HL-60 (cell line): ENCODE measurements at regions not wholly inside any gene's neighbourhood (a gene's known extent, or its start where the extent isn't known, plus 50 kb on each side); places are given as distances from the start of the nearest gene placed in this dataset.

ENCODE experiments used
- GABPA ChIP-seq: IDR thresholded peaks from 2 replicates; pipeline ENCODE4 v1.6.1; 2012; ENCODE audit warnings: low read depth
- POLR2AphosphoS5 ChIP-seq: IDR thresholded peaks from 2 replicates; pipeline ENCODE4 v1.6.1; 2012; ENCODE audit warnings: low read depth
- SPI1 ChIP-seq: IDR thresholded peaks from 2 replicates; pipeline ENCODE4 v1.6.1; 2012; ENCODE audit warnings: low read depth, mild to moderate bottlenecking, borderline replicate concordance
- TF ChIP-seq, protein P1 (sequence below): IDR thresholded peaks from one replicate; pipeline ENCODE4 v1.5.1; 2011; ENCODE audit warnings: low read length, control low read depth, inconsistent platforms; ENCODE audit not compliant: insufficient read depth
- TF ChIP-seq, protein P2 (sequence below): IDR thresholded peaks from 2 replicates; pipeline ENCODE4 v1.6.1; 2012; ENCODE audit warnings: low read depth; ENCODE audit not compliant: insufficient replicate concordance

DNA sequence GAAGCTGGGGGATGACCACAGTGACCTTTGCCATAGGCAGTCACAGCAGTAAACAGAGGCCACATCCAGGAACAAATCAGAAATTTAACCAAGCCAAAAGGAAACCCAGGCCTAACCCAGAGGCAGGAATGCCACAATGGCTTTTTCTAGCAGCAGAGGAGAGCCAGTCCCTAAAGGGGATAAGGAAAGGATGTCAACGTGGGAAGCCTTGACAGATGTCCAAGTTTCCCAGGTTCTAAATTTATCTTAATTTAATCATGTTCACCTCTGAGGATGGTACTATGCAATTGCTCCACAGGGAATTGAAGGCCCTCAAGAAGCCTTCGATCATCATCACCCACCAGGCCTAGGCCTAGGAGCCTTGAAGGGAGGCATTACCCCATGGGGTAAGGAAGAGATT is 374.7 kb downstream of the TNS1 start:
- TF ChIP-seq, protein P1, sequence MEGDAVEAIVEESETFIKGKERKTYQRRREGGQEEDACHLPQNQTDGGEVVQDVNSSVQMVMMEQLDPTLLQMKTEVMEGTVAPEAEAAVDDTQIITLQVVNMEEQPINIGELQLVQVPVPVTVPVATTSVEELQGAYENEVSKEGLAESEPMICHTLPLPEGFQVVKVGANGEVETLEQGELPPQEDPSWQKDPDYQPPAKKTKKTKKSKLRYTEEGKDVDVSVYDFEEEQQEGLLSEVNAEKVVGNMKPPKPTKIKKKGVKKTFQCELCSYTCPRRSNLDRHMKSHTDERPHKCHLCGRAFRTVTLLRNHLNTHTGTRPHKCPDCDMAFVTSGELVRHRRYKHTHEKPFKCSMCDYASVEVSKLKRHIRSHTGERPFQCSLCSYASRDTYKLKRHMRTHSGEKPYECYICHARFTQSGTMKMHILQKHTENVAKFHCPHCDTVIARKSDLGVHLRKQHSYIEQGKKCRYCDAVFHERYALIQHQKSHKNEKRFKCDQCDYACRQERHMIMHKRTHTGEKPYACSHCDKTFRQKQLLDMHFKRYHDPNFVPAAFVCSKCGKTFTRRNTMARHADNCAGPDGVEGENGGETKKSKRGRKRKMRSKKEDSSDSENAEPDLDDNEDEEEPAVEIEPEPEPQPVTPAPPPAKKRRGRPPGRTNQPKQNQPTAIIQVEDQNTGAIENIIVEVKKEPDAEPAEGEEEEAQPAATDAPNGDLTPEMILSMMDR = no peak
- TF ChIP-seq, protein P2, sequence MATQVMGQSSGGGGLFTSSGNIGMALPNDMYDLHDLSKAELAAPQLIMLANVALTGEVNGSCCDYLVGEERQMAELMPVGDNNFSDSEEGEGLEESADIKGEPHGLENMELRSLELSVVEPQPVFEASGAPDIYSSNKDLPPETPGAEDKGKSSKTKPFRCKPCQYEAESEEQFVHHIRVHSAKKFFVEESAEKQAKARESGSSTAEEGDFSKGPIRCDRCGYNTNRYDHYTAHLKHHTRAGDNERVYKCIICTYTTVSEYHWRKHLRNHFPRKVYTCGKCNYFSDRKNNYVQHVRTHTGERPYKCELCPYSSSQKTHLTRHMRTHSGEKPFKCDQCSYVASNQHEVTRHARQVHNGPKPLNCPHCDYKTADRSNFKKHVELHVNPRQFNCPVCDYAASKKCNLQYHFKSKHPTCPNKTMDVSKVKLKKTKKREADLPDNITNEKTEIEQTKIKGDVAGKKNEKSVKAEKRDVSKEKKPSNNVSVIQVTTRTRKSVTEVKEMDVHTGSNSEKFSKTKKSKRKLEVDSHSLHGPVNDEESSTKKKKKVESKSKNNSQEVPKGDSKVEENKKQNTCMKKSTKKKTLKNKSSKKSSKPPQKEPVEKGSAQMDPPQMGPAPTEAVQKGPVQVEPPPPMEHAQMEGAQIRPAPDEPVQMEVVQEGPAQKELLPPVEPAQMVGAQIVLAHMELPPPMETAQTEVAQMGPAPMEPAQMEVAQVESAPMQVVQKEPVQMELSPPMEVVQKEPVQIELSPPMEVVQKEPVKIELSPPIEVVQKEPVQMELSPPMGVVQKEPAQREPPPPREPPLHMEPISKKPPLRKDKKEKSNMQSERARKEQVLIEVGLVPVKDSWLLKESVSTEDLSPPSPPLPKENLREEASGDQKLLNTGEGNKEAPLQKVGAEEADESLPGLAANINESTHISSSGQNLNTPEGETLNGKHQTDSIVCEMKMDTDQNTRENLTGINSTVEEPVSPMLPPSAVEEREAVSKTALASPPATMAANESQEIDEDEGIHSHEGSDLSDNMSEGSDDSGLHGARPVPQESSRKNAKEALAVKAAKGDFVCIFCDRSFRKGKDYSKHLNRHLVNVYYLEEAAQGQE = no peak
- TF ChIP-seq GABPA (no peak), POLR2AphosphoS5 (no peak), SPI1 (no peak)
